ENCODE measurements at regions not wholly inside any gene's neighbourhood (a gene's known extent, or its start where the extent isn't known, plus 50 kb on each side); places are given as distances from the start of the nearest gene placed in this dataset.

DNA sequence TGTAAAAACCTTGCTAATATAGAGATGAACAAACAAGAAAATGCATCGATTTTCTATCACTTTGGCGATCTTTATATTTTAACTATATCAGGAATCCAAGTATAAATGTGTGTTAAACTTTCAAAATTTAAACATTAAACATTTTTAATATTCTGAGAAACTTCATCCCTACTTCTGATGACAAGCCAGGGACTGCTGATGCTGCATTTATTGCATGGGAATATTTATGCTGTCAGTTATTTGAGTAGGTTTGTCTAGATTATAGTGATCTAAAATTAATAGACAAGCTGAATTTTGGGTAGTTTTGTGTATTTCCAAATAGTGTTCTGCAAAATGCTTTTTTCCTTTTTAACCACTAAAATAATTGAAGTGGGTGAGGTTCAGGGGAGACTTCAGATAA is 175.3 kb downstream of the LEPR start:
- Mint-ChIP-seq H3K4me1 (ENCODE audit: low read depth) (no peaks in the 10 kb centered on the region), H3K4me3 (no peak overlapping the region), H3K9me3 (no peaks in the 10 kb centered on the region), H3K27me3 (no peaks in the 10 kb centered on the region), H3K27ac (no peak overlapping the region), H3K36me3 (ENCODE audit: low read depth) (no peaks in the 10 kb centered on the region)
- DNase-seq (no peak), ATAC-seq (no peak)
- no peak for TF ChIP-seq CTCF (IDR thresholded peaks at IDR 0.05)
- CTCF ChIA-PET, result no interaction called here
- POLR2A ChIA-PET, result no interaction called here
- intact Hi-C loops (cut with micrococcal nuclease), result no loop called here

DNA sequence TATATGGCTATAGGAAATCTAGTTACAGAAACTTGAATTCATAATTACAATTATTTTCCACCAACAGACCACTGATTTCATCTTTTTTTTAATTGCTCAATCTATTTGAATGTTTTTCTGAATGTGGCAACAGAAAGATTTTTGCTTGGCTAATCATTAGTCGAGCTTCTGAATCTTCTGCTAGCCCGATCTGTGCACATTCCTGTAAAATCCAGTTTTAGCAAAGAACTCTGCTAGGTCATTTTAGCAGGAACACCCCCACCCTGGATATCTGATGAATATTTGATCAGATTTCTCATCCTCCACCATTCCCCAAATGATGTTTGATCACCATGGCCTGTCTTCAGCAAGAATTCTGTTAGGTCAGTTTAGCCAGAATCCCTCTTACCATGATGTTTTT is 176.3 kb downstream of the LEPR start:
- POLR2A ChIA-PET, result no interaction called here
- ATAC-seq (no peak), DNase-seq (no peak)
- H3K9me3 Mint-ChIP-seq, result no peaks in the 10 kb centered on the region
- H3K27me3 Mint-ChIP-seq, result no peaks in the 10 kb centered on the region
- no peak overlapping the region for H3K4me3 Mint-ChIP-seq
- H3K36me3 Mint-ChIP-seq (ENCODE audit: low read depth), result no peaks in the 10 kb centered on the region
- intact Hi-C loops (cut with micrococcal nuclease), result no loop called here
- CTCF ChIA-PET, result no interaction called here
- no peak for TF ChIP-seq CTCF (IDR thresholded peaks at IDR 0.05)
- H3K27ac Mint-ChIP-seq, result no peak overlapping the region
- no peaks in the 10 kb centered on the region for H3K4me1 Mint-ChIP-seq (ENCODE audit: low read depth)

- ATAC-seq (no peak), DNase-seq (no peak)
- POLR2A ChIA-PET, result no interaction called here
- CTCF ChIA-PET, result interaction anchor here (1.2 kb wide), 1 partner anchor 82 kb away, joined by 3 read pairs; no protein-coding TSS in a partner anchor
- Mint-ChIP-seq H3K4me1 (ENCODE audit: low read depth) (no peaks in the 10 kb centered on the region), H3K4me3 (no peak overlapping the region), H3K27me3 (no peaks in the 10 kb centered on the region), H3K27ac (no peak overlapping the region), H3K9me3 (no peaks in the 10 kb centered on the region), H3K36me3 (ENCODE audit: low read depth) (no peaks in the 10 kb centered on the region)
- intact Hi-C loops (cut with micrococcal nuclease), result no loop called here
- no peak for TF ChIP-seq CTCF (IDR thresholded peaks at IDR 0.05)
Observed at GRCh38 chr1:65605621-65606020, 185.2 kb downstream of the LEPR start.

DNA sequence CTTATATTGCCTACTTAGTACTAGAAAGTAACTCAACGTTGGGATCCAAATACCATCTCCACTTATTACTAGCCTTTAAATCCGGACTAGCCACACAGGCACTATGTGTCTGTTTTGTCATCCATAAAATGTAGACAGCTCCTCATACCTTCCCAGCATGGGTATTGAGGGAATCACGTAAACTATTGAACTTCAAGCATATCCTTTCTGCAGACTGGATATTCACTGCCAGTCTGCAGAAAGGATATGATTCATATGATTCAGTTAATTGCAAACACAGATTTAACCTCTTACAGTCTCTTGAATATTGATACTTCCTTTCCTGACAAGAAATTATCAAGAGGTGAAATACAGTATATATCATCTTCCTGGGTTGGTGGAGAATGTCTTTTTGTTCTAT is 186.0 kb downstream of the LEPR start:
- H3K4me1 Mint-ChIP-seq (ENCODE audit: low read depth), result no peaks in the 10 kb centered on the region
- ChIA-PET POLR2A (no interaction called here), CTCF (no interaction called here)
- intact Hi-C loops (cut with micrococcal nuclease), result no loop called here
- DNase-seq (no peak), ATAC-seq (no peak)
- H3K36me3 Mint-ChIP-seq (ENCODE audit: low read depth), result no peaks in the 10 kb centered on the region
- TF ChIP-seq CTCF (IDR thresholded peaks at IDR 0.05), result no peak
- H3K27ac Mint-ChIP-seq, result no peak overlapping the region
- H3K9me3 Mint-ChIP-seq, result no peaks in the 10 kb centered on the region
- H3K4me3 Mint-ChIP-seq, result no peak overlapping the region
- H3K27me3 Mint-ChIP-seq, result no peaks in the 10 kb centered on the region

- intact Hi-C loops (cut with micrococcal nuclease), result no loop called here
- DNase-seq (no peak), ATAC-seq (no peak)
- TF ChIP-seq CTCF (IDR thresholded peaks at IDR 0.05), result no peak
- H3K36me3 Mint-ChIP-seq (ENCODE audit: low read depth), result no peaks in the 10 kb centered on the region
- H3K4me1 Mint-ChIP-seq (ENCODE audit: low read depth), result no peaks in the 10 kb centered on the region
- H3K27ac Mint-ChIP-seq, result no peak overlapping the region
- H3K27me3 Mint-ChIP-seq, result no peaks in the 10 kb centered on the region
- no peaks in the 10 kb centered on the region for H3K9me3 Mint-ChIP-seq
- POLR2A ChIA-PET, result no interaction called here
- CTCF ChIA-PET, result no interaction called here
- no peak overlapping the region for H3K4me3 Mint-ChIP-seq
Observed at GRCh38 chr1:65613884-65614283, 178.8 kb upstream of the PDE4B start.
